GDM1 (cell line): ENCODE measurements at regions not wholly inside any gene's neighbourhood (a gene's known extent, or its start where the extent isn't known, plus 50 kb on each side); places are given as distances from the start of the nearest gene placed in this dataset.
A peak's percentile ranks its signal among the peaks of the same experiment; 100 is the strongest.

ENCODE experiments used
- DNase-seq: peaks from one replicate; lab custom pipeline; 2025; lab: John Stamatoyannopoulos, UW

DNA sequence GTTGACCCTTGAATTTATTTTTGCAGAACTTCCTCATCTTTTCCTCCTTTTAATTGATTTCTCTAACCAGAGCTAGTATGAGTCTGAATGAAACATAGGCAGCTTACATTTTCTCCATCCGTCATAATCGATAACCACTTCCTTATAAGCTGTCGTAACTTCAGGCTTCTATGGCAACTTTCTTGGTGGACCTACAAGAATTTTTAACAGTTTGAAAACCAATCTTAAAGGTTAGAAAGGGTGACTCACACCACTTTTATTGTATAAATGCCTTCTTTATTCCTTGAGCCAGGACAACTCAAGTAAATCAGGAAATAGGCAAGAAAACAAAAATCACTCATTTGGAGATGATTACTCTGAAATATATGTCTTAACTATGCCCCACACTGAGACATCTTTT is 105.7 kb upstream of the KL start:
- DNase-seq, result no peak

DNA sequence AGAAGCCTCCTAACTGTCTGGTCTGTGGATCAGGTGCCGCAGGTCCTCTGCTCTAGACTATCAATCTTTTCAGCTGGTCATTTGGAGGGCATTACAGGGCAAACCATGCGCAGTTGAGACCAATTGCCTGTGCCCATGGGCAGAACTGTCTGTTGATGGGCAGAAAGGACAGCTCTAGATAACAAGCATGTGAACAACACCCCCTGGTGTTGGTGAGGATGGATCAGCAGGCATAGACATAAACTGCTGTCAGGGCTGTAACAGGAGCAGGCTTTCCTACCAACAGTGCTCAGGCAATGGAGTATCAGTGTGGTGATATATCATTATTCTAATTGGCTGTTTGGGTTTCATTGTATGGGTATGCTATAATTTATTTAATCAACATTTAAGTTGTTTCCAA is 104.7 kb upstream of the KL start:
- peak; percentile 66 for DNase-seq

DNA sequence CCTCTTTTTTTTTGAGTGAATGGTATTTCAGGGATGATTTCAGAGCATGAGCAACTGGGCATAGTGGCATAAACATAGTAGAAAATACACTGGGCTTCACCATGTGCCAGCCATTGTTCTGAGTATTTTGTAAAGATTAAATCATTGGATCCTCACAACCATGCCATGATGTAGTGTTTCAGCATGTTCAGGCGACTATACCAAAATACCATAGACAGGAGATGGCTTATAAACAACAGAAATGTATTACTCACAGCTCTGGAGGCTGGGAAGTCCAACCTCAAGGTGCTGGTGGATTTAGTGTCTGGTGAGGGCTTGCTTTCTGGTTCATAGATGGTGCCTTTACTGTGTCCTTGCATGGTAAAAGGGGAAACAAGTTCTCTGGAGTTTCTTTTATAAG is 101.5 kb upstream of the KL start:
- DNase-seq, result no peak

DNA sequence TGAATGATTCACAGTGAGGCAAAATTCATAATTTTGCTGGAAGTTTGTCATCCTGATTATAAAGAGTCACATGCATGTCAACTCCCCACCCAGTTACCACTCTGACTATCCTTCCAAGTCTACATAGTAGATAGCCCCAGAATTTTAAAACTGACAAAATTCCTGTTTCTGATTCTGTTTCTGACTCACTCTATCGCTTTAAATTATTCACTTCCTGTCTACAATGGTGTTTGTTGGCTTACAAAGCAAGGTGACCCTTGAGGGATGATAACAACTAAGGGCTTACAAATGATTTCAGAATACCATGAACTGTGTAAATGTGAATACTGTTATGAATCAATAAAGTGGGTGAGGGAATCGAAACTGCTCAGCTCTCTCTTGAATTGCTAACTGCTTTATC is 98.7 kb upstream of the KL start:
- DNase-seq, result no peak

DNA sequence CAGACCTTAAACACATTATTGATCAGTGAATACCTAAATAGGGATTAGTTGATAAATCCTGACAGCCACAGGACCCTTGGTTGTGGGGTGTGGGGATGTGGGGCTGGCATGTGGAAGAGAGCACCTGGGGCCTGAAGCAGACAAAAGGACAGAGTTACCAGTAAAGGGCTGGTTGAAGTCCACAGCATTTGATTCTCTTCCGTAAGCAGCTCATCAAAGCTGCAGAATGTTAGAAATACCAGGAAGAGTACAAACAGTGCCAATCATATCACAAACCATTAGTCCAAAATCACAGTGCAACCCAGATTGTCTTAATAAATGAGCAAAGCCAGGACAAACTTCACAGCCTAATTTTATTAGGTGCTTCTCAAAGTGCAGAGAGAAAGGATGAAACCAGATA is 92.5 kb upstream of the KL start:
- DNase-seq, result no peak

DNA sequence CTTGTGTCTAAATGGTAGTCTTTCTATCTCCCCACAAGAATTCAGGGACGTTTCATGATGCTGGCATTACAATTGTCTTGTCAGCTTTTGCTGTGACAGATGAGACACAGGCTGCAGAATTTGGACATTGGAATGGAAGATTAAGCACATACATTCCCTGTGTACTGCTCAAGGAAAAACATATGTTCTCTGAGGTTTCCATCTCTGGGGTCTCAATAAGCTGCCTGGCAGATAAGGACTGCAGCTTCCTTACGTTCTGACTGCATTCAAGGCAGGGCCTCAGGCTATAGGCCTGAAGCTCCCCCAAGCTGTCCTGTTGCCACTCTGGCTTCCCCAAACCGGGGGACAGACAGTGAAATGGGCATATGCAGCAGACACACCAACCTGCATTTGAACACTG is 91.3 kb upstream of the KL start:
- no peak for DNase-seq

DNA sequence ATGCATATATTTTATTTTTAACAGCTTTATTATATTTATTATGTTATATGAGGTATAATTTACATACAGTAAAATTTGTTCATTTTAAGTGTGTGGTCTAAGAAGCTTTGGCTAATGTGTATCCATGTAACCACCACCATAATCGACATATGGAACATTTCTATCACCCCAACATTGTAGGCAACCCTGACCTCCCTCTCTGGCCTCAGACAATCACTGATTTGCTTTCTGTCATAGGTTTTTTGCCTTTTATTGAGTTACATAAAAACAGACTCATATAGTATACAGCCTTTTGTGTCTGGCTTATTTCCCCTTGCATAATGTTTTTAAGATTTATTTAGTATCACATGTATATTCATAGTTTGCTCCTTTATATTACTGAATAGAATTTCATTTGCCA is 90.7 kb upstream of the KL start:
- DNase-seq, result no peak

DNA sequence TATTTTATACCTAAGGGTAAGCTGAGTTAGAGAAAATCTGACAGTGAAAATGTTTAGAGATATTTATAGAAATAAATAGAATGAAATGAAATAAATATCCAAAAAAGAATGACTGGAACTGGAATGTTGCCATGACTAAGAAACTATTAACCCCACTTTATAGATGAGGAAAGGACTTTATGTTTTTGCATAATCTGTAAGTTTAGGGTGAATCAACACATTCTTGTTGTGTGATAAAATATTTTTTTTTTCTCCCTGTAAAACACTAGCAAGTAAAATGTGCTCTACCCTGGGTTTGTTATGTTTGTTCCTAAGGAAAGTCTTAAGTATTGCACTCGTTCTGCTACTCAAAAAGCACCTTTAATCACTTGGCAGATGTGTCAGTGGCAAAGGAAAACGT is 83.8 kb upstream of the KL start:
- no peak for DNase-seq

DNA sequence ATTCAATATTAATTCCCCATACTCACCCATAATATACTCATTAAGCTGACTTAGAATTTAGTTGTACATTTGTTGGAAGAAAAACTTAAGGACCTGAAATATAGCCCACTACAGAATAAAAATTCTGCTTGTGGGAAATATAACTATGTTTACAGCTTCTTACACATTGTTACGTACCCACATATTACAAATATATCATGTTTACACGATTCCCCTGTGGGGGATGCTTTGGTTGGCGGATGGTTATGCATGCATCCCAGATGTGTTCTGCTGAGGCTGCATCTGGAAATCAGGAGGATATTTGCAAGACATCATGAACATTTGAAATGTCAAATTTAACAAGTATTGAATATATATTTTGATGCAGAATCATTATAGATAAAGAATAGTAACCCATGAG is 79.5 kb upstream of the KL start:
- DNase-seq, result no peak

DNA sequence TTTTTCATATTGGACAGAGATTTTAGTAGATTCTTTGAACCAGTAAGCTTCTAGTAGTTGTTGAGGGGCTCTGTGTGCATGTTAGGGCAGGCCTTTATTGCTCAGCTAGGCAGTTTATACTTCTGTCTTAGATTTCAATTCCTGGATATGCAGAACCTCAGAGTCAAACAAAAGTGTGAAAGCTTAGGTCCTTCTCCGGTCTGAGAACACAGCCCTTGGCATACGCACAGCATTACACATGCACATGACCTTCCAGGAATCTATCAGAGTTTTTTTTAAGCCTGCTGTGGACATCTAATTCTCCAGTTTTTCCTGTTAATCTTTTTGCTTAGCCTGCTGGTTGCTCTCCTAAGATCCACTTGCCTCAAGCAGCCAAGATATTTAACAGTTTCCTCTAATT is 77.9 kb upstream of the KL start:
- no peak for DNase-seq

DNA sequence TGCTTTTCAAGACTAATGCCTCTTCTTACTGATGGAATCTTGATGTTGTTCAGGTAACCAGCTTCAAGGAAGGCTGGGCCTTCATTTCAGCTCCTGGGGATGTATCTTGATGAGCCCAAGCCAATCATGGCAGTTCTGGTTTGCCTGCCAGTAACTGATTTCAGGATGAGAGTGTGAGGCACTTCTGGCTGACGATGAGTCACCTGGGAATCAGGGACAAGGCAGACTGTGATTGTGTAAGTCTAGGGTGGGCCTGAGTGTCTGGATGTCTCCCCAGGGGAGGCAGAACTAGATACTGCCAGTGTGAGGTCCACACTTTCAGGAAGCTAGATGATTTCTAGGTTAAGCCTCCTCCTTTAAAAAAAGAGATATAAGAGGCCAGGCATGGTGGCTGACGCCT is 77.3 kb upstream of the KL start:
- no peak for DNase-seq

DNA sequence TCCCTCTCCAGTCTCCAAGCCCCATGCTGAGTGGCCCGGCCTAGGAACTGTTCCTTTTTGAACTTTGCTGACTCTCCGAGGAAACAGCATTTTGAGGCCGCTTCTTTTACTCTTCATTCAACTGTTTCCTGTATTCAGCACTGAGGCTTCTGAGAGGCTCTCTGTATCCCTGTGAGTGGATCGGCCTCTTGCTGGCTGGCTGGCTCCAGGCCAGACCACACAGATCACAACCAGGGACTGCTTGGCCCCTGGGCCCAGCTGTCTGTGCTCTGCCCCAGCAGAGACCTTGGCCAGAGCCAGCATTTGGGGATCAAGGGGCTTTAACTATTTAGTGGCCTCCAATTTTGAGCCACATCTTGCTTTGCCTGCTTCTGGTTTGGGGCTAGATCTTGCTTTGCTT is 75.6 kb upstream of the KL start:
- peak; percentile 83 for DNase-seq

DNA sequence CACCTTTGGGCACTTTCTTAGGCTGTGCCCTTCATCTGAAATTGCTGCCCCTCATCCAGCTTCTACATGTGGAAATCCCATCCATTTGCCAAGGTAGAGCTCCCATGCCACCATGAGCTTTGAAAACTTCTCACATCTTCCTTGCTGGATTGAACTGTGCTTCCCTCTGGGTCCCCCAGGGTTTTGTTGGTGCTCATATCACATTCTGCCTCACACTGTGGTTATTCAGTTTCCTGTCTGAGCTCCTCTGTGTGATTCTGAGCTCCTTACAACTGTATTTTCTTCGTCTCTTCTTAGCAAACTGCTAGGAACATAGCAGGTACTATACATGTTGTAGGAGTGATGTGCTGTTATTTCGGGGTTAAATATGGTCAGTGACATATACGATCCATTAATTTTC is 74.9 kb upstream of the KL start:
- peak; percentile 60 for DNase-seq

DNA sequence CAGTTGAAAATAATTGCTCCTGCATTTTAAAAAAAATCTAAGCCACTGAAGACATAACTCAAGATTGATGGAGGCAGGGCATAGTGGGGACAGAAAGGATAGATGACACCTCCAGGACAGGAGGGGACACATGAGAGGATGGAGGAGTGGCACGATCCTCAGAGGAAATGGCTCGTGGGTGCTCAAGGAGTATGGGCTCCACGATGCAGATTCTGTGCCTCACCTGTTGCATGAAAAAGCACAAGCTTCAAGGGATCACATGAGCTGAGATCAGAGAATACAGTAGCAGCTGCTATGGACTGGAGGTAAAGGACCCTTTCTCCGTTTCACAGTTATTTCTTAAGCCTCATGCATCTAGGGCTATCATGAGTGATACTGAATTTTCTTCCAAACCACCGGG is 69.7 kb upstream of the KL start:
- no peak for DNase-seq

DNA sequence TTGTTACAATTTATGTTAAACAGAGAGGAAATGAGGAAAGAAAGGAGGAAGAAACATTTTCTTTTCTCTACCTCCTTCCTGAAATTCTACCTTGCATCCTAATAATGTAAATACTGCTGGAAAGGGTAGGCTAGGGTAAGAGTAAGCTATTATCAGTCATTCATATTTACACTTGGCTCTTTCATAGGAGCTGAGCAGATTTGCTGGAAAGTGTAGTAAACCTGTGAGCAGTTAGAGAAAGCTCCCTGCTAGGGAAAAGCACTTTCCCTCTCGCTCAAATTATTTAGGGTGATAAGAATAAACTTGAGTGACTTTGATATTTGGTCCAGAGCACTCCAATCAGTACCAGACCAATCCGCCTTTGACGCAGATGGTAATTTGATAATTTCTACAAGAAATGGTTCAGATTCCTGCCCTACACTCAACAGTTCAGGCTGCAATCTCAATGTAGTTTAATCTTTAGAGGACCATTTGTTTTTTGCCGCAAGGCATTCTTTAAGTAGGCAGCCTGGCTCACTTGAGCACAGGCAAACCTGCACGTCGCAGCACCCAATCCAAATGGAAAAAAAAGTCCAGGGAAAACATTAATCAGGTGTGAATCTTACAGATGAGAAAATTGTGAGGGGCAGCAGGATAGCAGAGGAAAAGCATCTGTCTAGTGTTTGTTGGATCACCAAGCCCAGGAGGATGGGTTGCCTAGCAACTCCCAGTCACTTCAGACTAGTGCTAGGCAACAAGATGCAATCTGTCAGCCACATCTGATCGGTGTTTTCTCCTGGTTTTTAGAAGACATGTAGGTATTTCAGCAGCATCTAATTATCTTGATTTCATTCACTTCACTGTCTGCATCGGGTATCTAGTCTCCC is 68.6 kb upstream of the KL start:
- no peak for DNase-seq

DNA sequence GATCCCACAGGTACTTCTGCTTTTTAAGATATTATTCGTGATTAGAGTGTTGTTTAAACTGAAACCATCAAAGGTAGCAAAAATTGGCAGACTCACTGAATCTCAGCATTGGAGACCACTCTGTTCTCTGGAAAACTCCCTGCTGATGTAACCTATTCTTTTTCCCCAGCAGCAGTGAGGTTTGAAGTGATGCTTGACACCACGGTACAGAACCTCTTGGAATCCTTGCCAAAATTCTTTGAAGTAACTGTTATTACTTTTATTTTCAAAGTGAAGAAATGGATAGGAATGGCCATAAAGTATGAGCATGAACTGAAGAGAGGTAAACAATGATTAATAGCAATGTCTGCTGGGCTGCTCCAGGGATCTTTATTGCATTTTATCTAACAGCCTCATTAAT is 66.4 kb upstream of the KL start:
- no peak for DNase-seq

DNA sequence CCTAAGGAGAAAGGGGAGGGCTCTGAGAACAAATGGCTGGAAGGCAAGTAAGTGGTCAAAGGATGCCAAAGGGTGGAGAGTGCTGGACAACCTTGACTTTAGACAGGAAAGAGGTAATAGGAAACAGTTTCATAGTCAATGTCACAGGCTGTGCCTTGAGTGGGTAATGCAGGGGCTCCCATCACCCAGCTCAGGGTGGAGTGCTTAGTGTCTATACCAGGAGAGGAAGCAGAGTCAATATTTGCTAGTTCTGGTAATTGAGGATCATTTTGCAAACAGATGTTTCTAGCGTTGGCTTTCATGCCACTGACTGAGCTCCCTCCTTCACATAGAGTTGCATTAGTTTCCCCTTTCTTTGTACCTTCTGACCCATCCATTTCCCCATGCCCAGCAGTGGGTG is 64.6 kb upstream of the KL start:
- DNase-seq, result no peak

DNA sequence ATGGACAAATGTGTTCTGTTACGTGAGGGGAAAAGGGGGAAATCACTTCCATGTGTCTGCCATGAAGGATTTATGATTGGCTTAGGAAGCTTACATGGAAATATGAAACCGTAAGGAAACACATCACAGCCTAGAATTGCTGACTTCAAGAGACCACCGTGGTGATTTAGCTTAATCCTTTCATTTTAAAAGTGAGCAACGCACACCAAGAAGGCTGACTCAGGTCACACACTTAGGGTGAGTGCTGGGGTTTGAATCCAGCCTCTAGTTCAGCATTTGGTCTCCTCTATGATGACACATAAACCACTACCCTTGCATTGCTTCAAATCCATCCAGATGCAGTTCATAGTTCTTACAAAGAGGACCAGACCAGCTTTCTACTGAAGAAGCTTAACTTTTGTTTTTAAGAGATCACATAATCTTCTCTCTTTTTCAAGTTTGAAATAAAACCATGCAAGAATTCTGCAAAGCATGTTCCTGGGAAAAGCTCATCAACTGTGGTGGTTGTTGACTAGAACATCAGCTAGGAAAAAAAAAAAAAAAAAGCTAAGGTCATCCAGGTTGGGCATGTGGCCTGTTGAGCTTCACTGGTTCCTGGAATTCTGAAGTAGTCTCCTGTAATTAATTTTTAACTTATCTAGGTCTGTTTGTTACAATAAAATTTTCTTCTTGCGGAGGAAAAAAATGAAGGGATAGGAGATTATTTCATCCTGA is 60.2 kb upstream of the KL start:
- no peak for DNase-seq

DNA sequence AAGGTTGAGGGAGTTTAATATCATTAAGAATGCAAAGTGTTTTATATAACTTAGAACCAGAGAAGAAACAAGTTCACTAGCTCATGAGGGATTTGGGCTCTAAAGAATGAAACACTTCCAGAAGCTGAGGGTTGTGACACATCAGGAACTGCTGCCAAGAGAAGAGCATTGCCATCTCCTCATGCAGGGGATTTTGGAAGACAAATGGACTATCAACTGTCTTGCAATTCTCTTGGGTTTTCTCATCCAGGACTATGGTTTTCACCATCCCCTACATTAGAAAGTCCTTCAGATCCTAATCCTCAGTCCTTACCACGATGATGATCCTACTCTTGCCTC is 59.7 kb upstream of the KL start:
- DNase-seq, result no peak

DNA sequence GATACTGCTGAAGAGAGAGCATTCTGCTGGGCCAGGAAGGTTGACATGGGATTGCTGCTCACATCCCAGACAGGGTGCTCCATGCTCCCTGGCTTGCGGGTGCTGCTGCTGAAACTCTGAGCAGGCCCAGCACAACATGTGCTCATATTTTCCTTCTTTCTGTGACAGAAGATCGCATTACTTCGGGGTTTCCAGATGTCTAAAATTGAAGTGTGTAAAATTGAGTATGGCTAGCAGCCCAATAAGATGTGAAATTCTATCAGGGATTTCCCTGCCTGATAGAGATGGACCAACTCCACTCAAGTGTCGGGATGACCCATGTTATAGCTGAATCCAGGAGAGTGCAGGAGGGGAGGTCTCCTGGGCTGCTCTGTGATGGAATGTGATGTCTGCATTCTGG is 55.6 kb upstream of the KL start:
- DNase-seq, result no peak

DNA sequence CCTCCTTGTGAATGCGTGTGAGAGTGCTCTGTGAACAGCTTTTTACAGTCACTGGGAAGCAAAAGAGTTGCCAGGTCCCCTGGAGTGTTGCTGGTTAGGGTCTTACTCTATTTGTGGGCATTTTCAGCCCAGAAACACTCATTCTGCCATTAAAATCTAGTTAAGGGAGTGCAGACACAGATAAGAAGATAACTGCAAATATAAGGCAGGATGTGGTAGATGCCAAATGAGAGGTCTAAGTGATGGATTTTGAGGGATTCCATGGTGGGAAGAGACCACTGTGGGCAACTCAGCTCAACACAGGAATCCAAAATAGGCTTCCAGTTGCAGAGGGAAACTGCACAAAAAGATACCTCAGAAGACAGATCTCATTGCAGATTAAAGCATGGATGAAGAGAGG is 54.5 kb upstream of the KL start:
- DNase-seq, result no peak

DNA sequence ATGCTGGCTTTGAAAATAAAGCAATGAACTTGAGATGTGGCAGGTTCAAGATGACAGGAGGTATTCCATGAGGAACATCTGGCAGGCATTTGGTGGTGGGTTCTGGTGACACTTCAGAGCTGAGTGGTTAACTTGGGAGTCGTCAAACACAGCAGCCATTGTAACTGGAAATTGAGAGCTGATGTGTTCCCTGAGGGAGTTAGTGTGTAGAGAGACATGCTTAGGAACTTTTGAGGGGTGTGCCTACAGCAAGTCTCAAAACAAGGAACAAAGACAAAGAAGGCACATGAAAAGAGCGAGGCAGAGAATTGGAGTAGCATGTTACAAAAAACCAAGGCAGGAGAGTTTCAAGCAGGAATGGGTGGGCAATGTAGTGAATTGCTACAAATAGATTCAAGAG is 53.9 kb upstream of the KL start:
- DNase-seq, result no peak

DNA sequence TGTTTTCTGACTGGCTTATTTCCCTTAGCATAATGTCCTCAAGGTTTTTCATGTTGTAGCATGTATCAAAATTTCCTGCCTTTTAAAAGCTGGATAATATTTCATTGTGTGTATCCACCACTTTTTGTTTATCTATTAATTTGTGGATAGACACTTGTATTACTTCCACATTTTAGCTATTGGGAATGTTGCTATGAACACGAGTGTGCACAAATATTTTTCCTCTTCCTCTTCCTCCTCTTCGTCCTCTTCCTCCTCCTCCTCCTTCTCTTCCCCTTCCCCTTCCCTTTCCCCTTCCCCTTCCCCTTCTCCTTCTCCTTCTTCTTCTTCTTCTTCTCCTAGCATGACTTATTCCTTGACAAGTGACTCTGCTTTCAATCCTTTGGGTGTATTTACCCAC is 51.2 kb upstream of the KL start:
- DNase-seq, result no peak
